SK-N-SH treated with all-trans-retinoic acid at 6 μM for 48 hours (cell line): ENCODE measurements at regions not wholly inside any gene's neighbourhood (a gene's known extent, or its start where the extent isn't known, plus 50 kb on each side); places are given as distances from the start of the nearest gene placed in this dataset.

Source experiments
- ATAC-seq: fragments of 200-7000 bp; cut with Tn5 transposase; 3 replicates; pipeline ENCODE4 v1.9.1; 2020; ENCODE audit warnings: mild to moderate bottlenecking, moderate library complexity
- ARNTL ChIP-seq: fragments of 450-650 bp; formaldehyde crosslinking; IDR thresholded peaks from 2 replicates; pipeline ENCODE4 v1.5.0; 2020; ENCODE audit warnings: low read depth, mild to moderate bottlenecking, moderate library complexity, borderline replicate concordance
- BACH2 ChIP-seq: fragments of 250-450 bp; sonication (Bioruptor Pico); IDR thresholded peaks from 2 replicates; pipeline ENCODE4 v1.9.0; 2021; ENCODE audit warnings: mild to moderate bottlenecking, borderline replicate concordance
- CSDC2 ChIP-seq: fragments of 250-450 bp; sonication (Bioruptor Pico); IDR thresholded peaks from 2 replicates; pipeline ENCODE4 v1.5.0; 2020; ENCODE audit warnings: mild to moderate bottlenecking, moderate library complexity
- CSRNP3 ChIP-seq: fragments of 250-450 bp; sonication (Bioruptor Pico); IDR thresholded peaks from 2 replicates; pipeline ENCODE4 v1.5.1; 2021; ENCODE audit warnings: mild to moderate bottlenecking, moderate library complexity
- ESRRG ChIP-seq: fragments of 250-450 bp; sonication (Bioruptor Pico); IDR thresholded peaks from 2 replicates; pipeline ENCODE4 v1.6.1; 2021; ENCODE audit warnings: mild to moderate bottlenecking
- GLIS3 ChIP-seq: fragments of 250-450 bp; sonication (Bioruptor Pico); IDR thresholded peaks from 2 replicates; pipeline ENCODE4 v1.5.0; 2020; ENCODE audit warnings: mild to moderate bottlenecking, moderate library complexity
- ISL1 ChIP-seq: fragments of 250-450 bp; sonication (Bioruptor Pico); IDR thresholded peaks from 2 replicates; pipeline ENCODE4 v2.1.2; 2022; ENCODE audit warnings: mild to moderate bottlenecking, moderate library complexity
- OSR1 ChIP-seq: fragments of 250-450 bp; sonication (Bioruptor Pico); IDR thresholded peaks from 2 replicates; pipeline ENCODE4 v1.8.0; 2022; ENCODE audit warnings: moderate library complexity, mild to moderate bottlenecking, inconsistent platforms
- POU6F1 ChIP-seq: fragments of 250-450 bp; sonication (Bioruptor Pico); IDR thresholded peaks from 2 replicates; pipeline ENCODE4 v1.8.0; 2021; ENCODE audit warnings: low read depth, mild to moderate bottlenecking, moderate library complexity, borderline replicate concordance
- PPARA ChIP-seq: fragments of 250-450 bp; sonication (Bioruptor Pico); IDR thresholded peaks from 2 replicates; pipeline ENCODE4 v1.5.0; 2020; ENCODE audit warnings: mild to moderate bottlenecking, borderline replicate concordance
- RARB ChIP-seq: fragments of 250-450 bp; sonication (Bioruptor Pico); IDR thresholded peaks from 2 replicates; pipeline ENCODE4 v1.8.0; 2021; ENCODE audit warnings: mild to moderate bottlenecking, moderate library complexity
- SNAI2 ChIP-seq: fragments of 250-450 bp; sonication (Bioruptor Pico); IDR thresholded peaks from 2 replicates; pipeline ENCODE4 v1.5.0; 2020; ENCODE audit warnings: mild to moderate bottlenecking, moderate library complexity
- TCF4 ChIP-seq: fragments of 250-450 bp; sonication (Bioruptor Pico); IDR thresholded peaks from 2 replicates; pipeline ENCODE4 v1.8.0; 2021; ENCODE audit warnings: mild to moderate bottlenecking, moderate library complexity, borderline replicate concordance
- TOX ChIP-seq: fragments of 250-450 bp; sonication (Bioruptor Pico); IDR thresholded peaks from 2 replicates; pipeline ENCODE4 v1.8.0; 2021; ENCODE audit warnings: mild to moderate bottlenecking, moderate library complexity, borderline replicate concordance
- ZC3H10 ChIP-seq: fragments of 250-450 bp; sonication (Bioruptor Pico); IDR thresholded peaks from 2 replicates; pipeline ENCODE4 v1.5.1; 2021; ENCODE audit warnings: mild to moderate bottlenecking, moderate library complexity
- ZFP3 ChIP-seq: fragments of 250-450 bp; sonication (Bioruptor Pico); IDR thresholded peaks from 2 replicates; pipeline ENCODE4 v1.5.0; 2020; ENCODE audit warnings: mild to moderate bottlenecking, moderate library complexity
- ZNF70 ChIP-seq: fragments of 450-650 bp; formaldehyde crosslinking; IDR thresholded peaks from 2 replicates; pipeline ENCODE4 v1.5.0; 2020; ENCODE audit warnings: mild to moderate bottlenecking, moderate library complexity
- ZNF8 ChIP-seq: fragments of 450-650 bp; formaldehyde crosslinking; IDR thresholded peaks from 2 replicates; pipeline ENCODE4 v1.5.0; 2020; ENCODE audit warnings: mild to moderate bottlenecking, moderate library complexity
- TF ChIP-seq, protein P1 (sequence below): fragments of 250-450 bp; sonication (Bioruptor Pico); IDR thresholded peaks from 2 replicates; pipeline ENCODE4 v1.5.1; 2020; ENCODE audit warnings: low read depth, mild to moderate bottlenecking, moderate library complexity
- TF ChIP-seq, protein P2 (sequence below): fragments of 250-450 bp; sonication (Bioruptor Pico); IDR thresholded peaks from 2 replicates; pipeline ENCODE4 v1.8.0; 2020; ENCODE audit warnings: mild to moderate bottlenecking, moderate library complexity, borderline replicate concordance
- TF ChIP-seq, protein P3 (sequence below): fragments of 250-450 bp; sonication (Bioruptor Pico); IDR thresholded peaks from 2 replicates; pipeline ENCODE4 v1.5.0; 2020; ENCODE audit warnings: mild to moderate bottlenecking, moderate library complexity

- ATAC-seq = no peak
- TF ChIP-seq ISL1 (CRISPR knock-in tag) (no peak), ESRRG (CRISPR knock-in tag) (no peak), TOX (CRISPR knock-in tag) (no peak), POU6F1 (CRISPR knock-in tag) (no peak), CSRNP3 (CRISPR knock-in tag) (no peak), PPARA (CRISPR knock-in tag) (no peak), SNAI2 (no peak), ZC3H10 (no peak), TCF4 (CRISPR knock-in tag) (no peak), ZNF70 (CRISPR knock-in tag) (no peak), BACH2 (no peak), ARNTL (no peak), ZFP3 (no peak), RARB (CRISPR knock-in tag) (no peak)
- TF ChIP-seq, protein P1, sequence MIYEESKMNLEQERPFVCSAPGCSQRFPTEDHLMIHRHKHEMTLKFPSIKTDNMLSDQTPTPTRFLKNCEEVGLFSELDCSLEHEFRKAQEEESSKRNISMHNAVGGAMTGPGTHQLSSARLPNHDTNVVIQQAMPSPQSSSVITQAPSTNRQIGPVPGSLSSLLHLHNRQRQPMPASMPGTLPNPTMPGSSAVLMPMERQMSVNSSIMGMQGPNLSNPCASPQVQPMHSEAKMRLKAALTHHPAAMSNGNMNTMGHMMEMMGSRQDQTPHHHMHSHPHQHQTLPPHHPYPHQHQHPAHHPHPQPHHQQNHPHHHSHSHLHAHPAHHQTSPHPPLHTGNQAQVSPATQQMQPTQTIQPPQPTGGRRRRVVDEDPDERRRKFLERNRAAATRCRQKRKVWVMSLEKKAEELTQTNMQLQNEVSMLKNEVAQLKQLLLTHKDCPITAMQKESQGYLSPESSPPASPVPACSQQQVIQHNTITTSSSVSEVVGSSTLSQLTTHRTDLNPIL (CRISPR knock-in tag) = no peak
- TF ChIP-seq, protein P2, sequence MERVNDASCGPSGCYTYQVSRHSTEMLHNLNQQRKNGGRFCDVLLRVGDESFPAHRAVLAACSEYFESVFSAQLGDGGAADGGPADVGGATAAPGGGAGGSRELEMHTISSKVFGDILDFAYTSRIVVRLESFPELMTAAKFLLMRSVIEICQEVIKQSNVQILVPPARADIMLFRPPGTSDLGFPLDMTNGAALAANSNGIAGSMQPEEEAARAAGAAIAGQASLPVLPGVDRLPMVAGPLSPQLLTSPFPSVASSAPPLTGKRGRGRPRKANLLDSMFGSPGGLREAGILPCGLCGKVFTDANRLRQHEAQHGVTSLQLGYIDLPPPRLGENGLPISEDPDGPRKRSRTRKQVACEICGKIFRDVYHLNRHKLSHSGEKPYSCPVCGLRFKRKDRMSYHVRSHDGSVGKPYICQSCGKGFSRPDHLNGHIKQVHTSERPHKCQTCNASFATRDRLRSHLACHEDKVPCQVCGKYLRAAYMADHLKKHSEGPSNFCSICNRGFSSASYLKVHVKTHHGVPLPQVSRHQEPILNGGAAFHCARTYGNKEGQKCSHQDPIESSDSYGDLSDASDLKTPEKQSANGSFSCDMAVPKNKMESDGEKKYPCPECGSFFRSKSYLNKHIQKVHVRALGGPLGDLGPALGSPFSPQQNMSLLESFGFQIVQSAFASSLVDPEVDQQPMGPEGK = no peak
Observed at GRCh38 chr20:40304119-40304613, 384.9 kb downstream of the MAFB start.

DNA sequence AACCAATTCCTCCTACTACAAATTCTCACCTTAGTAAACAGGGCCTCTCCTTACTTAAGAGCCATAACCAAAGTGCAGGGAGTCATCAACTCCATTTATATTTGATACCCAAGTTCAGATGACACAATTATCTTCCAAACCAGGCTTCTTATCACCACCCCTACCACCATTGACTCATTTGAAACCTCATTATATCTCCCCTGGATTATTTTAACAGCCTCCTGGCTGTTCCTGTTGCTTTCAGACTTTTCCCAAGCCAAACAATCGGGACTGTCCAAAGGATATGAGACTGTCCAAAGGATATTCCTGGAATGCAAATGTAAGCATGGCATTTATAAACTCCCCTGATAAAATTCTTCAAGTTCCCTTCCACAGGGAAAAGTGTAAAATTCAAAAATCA, 394.3 kb downstream of the MAFB start:
- TF ChIP-seq ESRRG (CRISPR knock-in tag) (no peak), RARB (CRISPR knock-in tag) (no peak), TOX (CRISPR knock-in tag) (no peak), BACH2 (no peak), OSR1 (no peak), GLIS3 (CRISPR knock-in tag) (no peak), ZNF70 (CRISPR knock-in tag) (no peak), ISL1 (CRISPR knock-in tag) (no peak), CSDC2 (CRISPR knock-in tag) (no peak), POU6F1 (CRISPR knock-in tag) (no peak), CSRNP3 (CRISPR knock-in tag) (no peak), ZNF8 (no peak)
- TF ChIP-seq, protein P3, sequence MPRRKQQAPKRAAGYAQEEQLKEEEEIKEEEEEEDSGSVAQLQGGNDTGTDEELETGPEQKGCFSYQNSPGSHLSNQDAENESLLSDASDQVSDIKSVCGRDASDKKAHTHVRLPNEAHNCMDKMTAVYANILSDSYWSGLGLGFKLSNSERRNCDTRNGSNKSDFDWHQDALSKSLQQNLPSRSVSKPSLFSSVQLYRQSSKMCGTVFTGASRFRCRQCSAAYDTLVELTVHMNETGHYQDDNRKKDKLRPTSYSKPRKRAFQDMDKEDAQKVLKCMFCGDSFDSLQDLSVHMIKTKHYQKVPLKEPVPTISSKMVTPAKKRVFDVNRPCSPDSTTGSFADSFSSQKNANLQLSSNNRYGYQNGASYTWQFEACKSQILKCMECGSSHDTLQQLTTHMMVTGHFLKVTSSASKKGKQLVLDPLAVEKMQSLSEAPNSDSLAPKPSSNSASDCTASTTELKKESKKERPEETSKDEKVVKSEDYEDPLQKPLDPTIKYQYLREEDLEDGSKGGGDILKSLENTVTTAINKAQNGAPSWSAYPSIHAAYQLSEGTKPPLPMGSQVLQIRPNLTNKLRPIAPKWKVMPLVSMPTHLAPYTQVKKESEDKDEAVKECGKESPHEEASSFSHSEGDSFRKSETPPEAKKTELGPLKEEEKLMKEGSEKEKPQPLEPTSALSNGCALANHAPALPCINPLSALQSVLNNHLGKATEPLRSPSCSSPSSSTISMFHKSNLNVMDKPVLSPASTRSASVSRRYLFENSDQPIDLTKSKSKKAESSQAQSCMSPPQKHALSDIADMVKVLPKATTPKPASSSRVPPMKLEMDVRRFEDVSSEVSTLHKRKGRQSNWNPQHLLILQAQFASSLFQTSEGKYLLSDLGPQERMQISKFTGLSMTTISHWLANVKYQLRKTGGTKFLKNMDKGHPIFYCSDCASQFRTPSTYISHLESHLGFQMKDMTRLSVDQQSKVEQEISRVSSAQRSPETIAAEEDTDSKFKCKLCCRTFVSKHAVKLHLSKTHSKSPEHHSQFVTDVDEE (CRISPR knock-in tag) = no peak
- TF ChIP-seq, protein P2 = no peak
- ATAC-seq = no peak
